ENCODE measurements at regions not wholly inside any gene's neighbourhood (a gene's known extent, or its start where the extent isn't known, plus 50 kb on each side); places are given as distances from the start of the nearest gene placed in this dataset.

DNA sequence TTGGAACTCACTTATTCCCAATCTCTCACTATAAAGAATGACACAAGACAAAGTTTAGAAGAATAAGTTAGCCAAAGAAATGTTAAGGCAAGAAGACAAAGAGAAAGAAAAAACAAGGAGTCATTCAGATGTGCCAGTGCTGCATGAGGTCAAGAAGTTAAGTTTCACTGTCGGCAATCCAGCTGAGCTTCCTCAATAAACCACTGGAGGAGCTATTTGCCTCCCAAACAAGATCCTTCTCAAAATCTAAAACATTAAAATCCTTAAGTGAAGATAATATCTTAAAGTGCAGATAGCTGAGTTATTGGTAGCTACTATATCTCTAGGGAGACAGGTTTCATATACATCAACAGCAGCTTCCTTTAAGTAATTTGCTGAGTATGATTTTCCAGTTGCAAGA is 512.3 kb downstream of the HDGFL1 start:
- TF ChIP-seq, protein P1, sequence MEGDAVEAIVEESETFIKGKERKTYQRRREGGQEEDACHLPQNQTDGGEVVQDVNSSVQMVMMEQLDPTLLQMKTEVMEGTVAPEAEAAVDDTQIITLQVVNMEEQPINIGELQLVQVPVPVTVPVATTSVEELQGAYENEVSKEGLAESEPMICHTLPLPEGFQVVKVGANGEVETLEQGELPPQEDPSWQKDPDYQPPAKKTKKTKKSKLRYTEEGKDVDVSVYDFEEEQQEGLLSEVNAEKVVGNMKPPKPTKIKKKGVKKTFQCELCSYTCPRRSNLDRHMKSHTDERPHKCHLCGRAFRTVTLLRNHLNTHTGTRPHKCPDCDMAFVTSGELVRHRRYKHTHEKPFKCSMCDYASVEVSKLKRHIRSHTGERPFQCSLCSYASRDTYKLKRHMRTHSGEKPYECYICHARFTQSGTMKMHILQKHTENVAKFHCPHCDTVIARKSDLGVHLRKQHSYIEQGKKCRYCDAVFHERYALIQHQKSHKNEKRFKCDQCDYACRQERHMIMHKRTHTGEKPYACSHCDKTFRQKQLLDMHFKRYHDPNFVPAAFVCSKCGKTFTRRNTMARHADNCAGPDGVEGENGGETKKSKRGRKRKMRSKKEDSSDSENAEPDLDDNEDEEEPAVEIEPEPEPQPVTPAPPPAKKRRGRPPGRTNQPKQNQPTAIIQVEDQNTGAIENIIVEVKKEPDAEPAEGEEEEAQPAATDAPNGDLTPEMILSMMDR (IDR thresholded peaks at IDR 0.05 in 2 of 3, conservative IDR thresholded peaks at IDR 0.05 in 1 of 3; ENCODE audit: borderline replicate concordance in 1 of 3, insufficient read depth in 1 of 3, low read depth in 2 of 3, low read length in 2 of 3), result peak in 2 of 3 experiments; percentile 20 to 37; a peak in 3 of 6 replicates
- no peak for TF ChIP-seq EGR1 (IDR thresholded peaks at IDR 0.05; ENCODE audit: low read depth)
- TF ChIP-seq POLR2A (IDR thresholded peaks at IDR 0.05; ENCODE audit: borderline replicate concordance, extremely low read depth, insufficient read depth, insufficient read length), result no peak
- no peak for TF ChIP-seq ZNF274 (IDR thresholded peaks at IDR 0.05; ENCODE audit: low read depth, low read length)
